Nephron (organoid): ENCODE measurements at regions not wholly inside any gene's neighbourhood (a gene's known extent, or its start where the extent isn't known, plus 50 kb on each side); places are given as distances from the start of the nearest gene placed in this dataset.

Source experiments
- H3K27ac Mint-ChIP-seq, 3 experiments: 2 replicates each; pipeline ENCODE4 v1.8.0; 2020; ENCODE audit warnings: mixed read lengths in 3 of 3, mild to moderate bottlenecking in 2 of 3, moderate library complexity in 1 of 3
- H3K27me3 Mint-ChIP-seq: 2 replicates; pipeline ENCODE4 v1.8.0; 2021; ENCODE audit warnings: low read depth, mild to moderate bottlenecking, moderate library complexity, mixed read lengths
- H3K36me3 Mint-ChIP-seq: 2 replicates; pipeline ENCODE4 v1.8.0; 2020; ENCODE audit warnings: low read depth, mixed read lengths
- H3K4me1 Mint-ChIP-seq: 2 replicates; pipeline ENCODE4 v1.8.0; 2020; ENCODE audit warnings: mixed read lengths
- H3K4me3 Mint-ChIP-seq, 3 experiments: 2 replicates each; pipeline ENCODE4 v1.8.0; 2020; ENCODE audit warnings: mild to moderate bottlenecking in 3 of 3, mixed read lengths in 3 of 3, moderate library complexity in 2 of 3
- H3K9me3 Mint-ChIP-seq: 2 replicates; pipeline ENCODE4 v1.8.0; 2020; ENCODE audit warnings: mixed read lengths
- TF ChIP-seq, protein P1 (sequence below), 3 experiments: fragments of 200-600 bp; sonication (generic); IDR thresholded peaks; one replicate each; pipeline ENCODE4 v1.5.0; 2021; ENCODE audit warnings: antibody characterized with exemption in 3 of 3; ENCODE audit not compliant: unreplicated experiment in 3 of 3

DNA sequence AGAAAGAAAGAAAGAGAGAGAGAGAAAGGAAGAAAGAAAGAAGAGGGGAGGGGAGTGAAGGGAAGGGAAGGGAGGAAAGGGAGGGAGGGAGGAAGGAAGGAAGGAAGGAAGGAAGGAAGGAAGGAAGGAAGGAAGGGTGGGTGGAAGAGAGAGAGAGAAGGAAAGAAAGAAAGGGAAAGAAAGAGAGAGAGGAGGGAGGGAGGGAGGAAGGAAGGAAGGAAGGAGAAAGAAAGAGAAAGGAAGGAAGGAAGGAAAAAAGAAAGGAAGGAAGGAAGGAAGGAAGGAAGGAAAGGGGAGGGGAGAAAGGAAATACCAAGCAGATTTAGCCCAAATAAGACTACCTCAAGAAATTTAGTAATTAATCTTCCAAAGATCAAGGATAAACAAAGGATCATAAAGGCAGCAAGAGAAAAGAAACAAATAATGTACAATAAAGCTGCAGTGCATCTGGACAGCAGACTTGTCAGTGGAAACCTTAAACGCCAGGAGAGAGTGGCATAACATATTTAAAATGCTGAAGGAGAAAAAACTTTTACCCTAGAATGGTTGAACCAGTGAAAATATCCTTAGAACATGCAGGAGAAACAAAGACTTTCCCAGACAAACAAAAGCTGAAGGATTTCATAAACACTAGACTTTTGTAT, 427.6 kb downstream of the TBL1XR1 start:
- Mint-ChIP-seq H3K27me3 (no peaks in the 10 kb centered on the region), H3K36me3 (no peaks in the 10 kb centered on the region), H3K4me1 (no peaks in the 10 kb centered on the region), H3K9me3 (peaks cover 30% of the 10 kb centered on the region), H3K27ac (no peak overlapping the region), H3K4me3 (no peak overlapping the region)
- TF ChIP-seq, protein P1, sequence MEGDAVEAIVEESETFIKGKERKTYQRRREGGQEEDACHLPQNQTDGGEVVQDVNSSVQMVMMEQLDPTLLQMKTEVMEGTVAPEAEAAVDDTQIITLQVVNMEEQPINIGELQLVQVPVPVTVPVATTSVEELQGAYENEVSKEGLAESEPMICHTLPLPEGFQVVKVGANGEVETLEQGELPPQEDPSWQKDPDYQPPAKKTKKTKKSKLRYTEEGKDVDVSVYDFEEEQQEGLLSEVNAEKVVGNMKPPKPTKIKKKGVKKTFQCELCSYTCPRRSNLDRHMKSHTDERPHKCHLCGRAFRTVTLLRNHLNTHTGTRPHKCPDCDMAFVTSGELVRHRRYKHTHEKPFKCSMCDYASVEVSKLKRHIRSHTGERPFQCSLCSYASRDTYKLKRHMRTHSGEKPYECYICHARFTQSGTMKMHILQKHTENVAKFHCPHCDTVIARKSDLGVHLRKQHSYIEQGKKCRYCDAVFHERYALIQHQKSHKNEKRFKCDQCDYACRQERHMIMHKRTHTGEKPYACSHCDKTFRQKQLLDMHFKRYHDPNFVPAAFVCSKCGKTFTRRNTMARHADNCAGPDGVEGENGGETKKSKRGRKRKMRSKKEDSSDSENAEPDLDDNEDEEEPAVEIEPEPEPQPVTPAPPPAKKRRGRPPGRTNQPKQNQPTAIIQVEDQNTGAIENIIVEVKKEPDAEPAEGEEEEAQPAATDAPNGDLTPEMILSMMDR (IDR thresholded peaks at IDR 0.05; ENCODE audit: unreplicated experiment in 3 of 3): no peak

DNA sequence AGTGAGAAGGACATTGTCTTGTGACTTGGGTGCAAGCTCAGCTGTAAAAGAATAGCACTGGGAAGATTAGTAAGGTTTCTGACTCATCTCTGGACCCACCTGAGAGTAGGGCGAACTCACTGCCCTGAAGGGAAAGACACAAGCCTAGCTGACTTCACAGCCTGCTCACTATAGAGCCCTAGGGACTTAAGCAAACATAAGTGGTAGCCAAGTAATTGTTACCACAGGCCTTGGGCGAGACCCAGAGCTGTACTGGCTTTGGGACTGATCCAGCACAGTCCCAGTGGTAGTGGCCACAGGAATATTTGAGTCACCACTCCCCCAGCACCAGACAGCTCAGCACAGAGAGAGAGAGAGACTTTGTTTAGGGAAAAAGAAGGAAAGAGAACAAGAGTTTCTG, 429.9 kb downstream of the TBL1XR1 start:
- Mint-ChIP-seq H3K4me1 (no peaks in the 10 kb centered on the region), H3K9me3 (peaks cover 16% of the 10 kb centered on the region), H3K27ac (no peak overlapping the region), H3K36me3 (no peaks in the 10 kb centered on the region), H3K4me3 (no peak overlapping the region), H3K27me3 (no peaks in the 10 kb centered on the region)
- TF ChIP-seq, protein P1 (IDR thresholded peaks at IDR 0.05; ENCODE audit: unreplicated experiment in 3 of 3): no peak

DNA sequence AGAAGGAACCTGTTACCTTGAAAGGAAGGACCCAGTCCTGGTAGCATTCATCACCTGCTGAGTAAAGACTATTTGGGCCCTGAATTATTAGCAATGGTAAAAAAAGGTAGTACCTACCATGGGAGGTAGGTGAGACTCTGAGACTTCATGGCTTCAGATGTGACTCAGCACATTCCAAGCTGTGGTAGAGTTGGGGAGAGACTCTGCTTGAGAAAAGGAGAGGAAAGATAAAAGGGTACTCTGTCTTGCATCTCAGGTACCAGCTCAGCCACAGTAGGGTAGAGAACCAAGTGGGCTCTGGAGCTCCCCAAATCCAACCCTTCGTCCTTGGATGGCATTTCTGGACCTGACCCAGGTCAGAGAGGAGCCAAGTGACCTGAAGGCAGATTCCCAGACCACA, 430.4 kb downstream of the TBL1XR1 start:
- TF ChIP-seq, protein P1 (IDR thresholded peaks at IDR 0.05; ENCODE audit: unreplicated experiment in 3 of 3): no peak
- H3K9me3 Mint-ChIP-seq: peaks cover 16% of the 10 kb centered on the region
- no peaks in the 10 kb centered on the region for H3K36me3 Mint-ChIP-seq
- no peak overlapping the region for H3K27ac Mint-ChIP-seq
- no peaks in the 10 kb centered on the region for H3K4me1 Mint-ChIP-seq
- no peak overlapping the region for H3K4me3 Mint-ChIP-seq
- no peaks in the 10 kb centered on the region for H3K27me3 Mint-ChIP-seq

DNA sequence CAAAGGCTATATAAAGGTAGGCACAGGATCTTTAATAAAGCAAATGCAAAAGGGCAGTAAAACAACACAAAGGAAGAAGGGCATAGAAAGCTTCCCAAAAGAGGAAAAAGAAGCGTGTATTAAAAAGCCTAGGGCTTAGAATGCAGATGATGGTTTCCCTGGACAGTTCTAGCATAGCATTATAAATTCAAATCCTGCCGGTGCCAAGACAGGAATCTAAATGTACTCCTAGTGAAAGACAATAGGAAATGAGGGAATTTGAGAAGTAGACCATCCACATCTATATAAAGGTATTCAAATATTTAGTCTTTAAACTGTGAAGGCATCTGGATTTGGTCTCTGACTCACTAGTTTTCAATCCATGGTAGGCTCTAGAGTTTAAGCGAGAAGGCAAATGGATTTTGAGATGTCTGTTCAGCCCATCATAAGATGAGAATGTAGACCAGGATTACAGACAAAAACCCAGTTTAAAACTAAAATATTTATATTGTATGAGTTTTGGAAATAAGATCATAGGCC, 431.8 kb downstream of the TBL1XR1 start:
- TF ChIP-seq, protein P1 (IDR thresholded peaks at IDR 0.05; ENCODE audit: unreplicated experiment in 3 of 3): no peak
- Mint-ChIP-seq H3K27me3 (no peaks in the 10 kb centered on the region), H3K4me3 (no peak overlapping the region), H3K4me1 (no peaks in the 10 kb centered on the region), H3K9me3 (peaks cover 15% of the 10 kb centered on the region), H3K27ac (no peak overlapping the region), H3K36me3 (no peaks in the 10 kb centered on the region)

DNA sequence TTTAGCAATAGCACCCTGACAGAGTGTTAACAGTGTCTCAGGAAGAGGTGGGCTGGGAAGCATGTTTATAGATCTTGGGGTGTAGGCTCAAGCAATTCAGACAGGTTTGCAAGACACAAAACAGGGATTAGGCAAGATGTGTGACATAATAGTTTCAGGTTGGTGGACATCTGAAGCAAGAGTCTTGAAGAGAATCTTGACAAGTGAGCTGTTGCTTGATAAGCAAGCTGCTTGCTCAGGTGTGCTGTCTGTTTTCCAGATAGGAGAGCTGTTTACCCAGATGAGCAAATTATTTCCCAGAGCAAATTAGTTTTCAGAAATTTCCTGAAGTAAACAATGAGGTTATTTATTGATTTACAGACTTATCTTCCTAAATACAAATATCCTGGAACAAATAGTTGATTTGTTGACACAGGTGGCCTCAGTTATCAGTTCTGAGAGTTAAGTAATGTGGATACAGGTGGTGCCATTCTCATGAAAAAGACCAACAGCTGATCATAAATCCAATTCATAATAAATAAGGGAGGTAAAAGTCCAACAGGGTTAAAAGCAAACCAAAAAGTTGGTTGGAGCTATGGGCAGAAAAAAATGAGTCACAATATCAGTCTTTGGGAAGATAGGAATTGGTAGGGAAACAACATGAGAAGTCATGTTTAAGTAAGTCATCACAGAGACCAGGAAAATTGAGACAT, 437.3 kb downstream of the TBL1XR1 start:
- Mint-ChIP-seq H3K4me1 (no peaks in the 10 kb centered on the region), H3K9me3 (peaks cover 5% of the 10 kb centered on the region), H3K4me3 (no peak overlapping the region), H3K36me3 (no peaks in the 10 kb centered on the region), H3K27ac (no peak overlapping the region), H3K27me3 (no peaks in the 10 kb centered on the region)
- TF ChIP-seq, protein P1 (IDR thresholded peaks at IDR 0.05; ENCODE audit: unreplicated experiment in 3 of 3): no peak
